Lung (tissue), 11 donors: ENCODE measurements at regions not wholly inside any gene's neighbourhood (a gene's known extent, or its start where the extent isn't known, plus 50 kb on each side); places are given as distances from the start of the nearest gene placed in this dataset.

Experiments used
- ATAC-seq: fragments of 200-7000 bp; cut with Tn5 transposase; one replicate; pipeline ENCODE4 v1.9.1; 2020; ENCODE audit warnings: moderate number of reproducible peaks; ENCODE audit not compliant: insufficient read depth, low FRiP score
- DNase-seq, 3 donors: peaks; one replicate each; pipeline ENCODE4 v3.0.0-alpha.2; 2013 to 2017
- H3K27ac ChIP-seq, 2 donors: one replicate each; pipeline ENCODE4 v1.5.1; 2013; ENCODE audit warnings: mild to moderate bottlenecking in 2 of 2, moderate library complexity in 2 of 2, control low read depth in 1 of 2, inconsistent platforms in 1 of 2, low read depth in 1 of 2, low read length in 1 of 2
- H3K27me3 ChIP-seq, 3 donors: one replicate each; pipeline ENCODE4 v1.5.1; 2013; ENCODE audit warnings: low read length in 2 of 3; ENCODE audit not compliant: control insufficient read depth in 3 of 3, insufficient read depth in 3 of 3
- H3K36me3 ChIP-seq, 4 donors: one replicate each; pipeline ENCODE4 v1.5.1; 2013; ENCODE audit warnings: low read length in 4 of 4, mild to moderate bottlenecking in 1 of 4, moderate library complexity in 1 of 4; ENCODE audit not compliant: control insufficient read depth in 4 of 4, insufficient read depth in 4 of 4
- H3K4me1 ChIP-seq, 5 donors: one replicate each; pipeline ENCODE4 v1.5.1; 2013; ENCODE audit warnings: low read length in 5 of 5, mild to moderate bottlenecking in 2 of 5, moderate library complexity in 1 of 5; ENCODE audit not compliant: control insufficient read depth in 5 of 5, insufficient read depth in 5 of 5
- H3K4me3 ChIP-seq: one replicate; pipeline ENCODE4 v1.5.1; 2013; ENCODE audit warnings: mild to moderate bottlenecking, control low read depth, moderate library complexity
- H3K9ac ChIP-seq, 2 donors: one replicate each; pipeline ENCODE4 v1.5.1; 2013; ENCODE audit warnings: low read length in 2 of 2, control low read depth in 1 of 2; ENCODE audit not compliant: insufficient read depth in 1 of 2
- H3K9me3 ChIP-seq, 4 donors: one replicate each; pipeline ENCODE4 v1.5.1; 2013; ENCODE audit warnings: low read length in 3 of 4, mild to moderate bottlenecking in 1 of 4, moderate library complexity in 1 of 4; ENCODE audit not compliant: control insufficient read depth in 4 of 4, insufficient read depth in 3 of 4
- WGBS, 2 donors: extraction: QIAGEN DNeasy Blood & Tissue Kit; methylation state at CpG; one replicate each; pipeline ENCODE4 v1.1.7; 2013; 5-methylcytosine and 5-hydroxymethylcytosine counted together
- TF ChIP-seq, protein P1 (sequence below): IDR thresholded peaks from 2 replicates; pipeline ENCODE4 v1.5.1; 2012; ENCODE audit warnings: mild to moderate bottlenecking; ENCODE audit errors: control extremely low read depth, extremely low read depth
- donor health status: control.
- donor health status: control.
- donor health status: Bipolar disorder and iron deficiency.
- donor health status: healthy.
- donor health status: DM: yes; HTN: yes; CAD: no.

DNA sequence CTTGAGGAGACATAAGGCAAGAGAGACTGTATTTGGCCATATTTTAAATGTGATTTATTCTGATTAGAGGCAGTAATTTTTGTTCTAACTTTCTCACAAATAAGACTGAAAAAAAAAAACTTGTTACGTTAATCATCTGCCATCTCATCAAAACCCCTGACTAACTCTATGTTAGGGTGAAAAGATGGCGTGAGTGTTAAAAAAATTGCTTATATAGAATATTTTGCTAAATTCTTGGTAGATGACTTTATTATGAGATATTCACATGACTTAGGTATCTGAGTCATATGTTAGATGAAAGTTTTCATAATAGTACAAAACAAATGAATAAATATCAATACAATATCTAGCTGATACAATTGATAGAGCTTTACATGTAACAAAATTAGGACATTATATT lies 1508.7 kb upstream of the TMEFF2 start:
- H3K4me3 ChIP-seq: no peak overlapping the region
- no peaks in the 10 kb centered on the region for H3K36me3 ChIP-seq
- DNase-seq (no peak), ATAC-seq (no peak)
- 70 to 92% methylated on average over 2 of the region's 2 CpGs for WGBS, 2 donors
- no peaks in the 10 kb centered on the region for H3K4me1 ChIP-seq
- no peak overlapping the region for H3K9ac ChIP-seq
- H3K27ac ChIP-seq: no peak overlapping the region
- no peaks in the 10 kb centered on the region for H3K9me3 ChIP-seq
- TF ChIP-seq, protein P1, sequence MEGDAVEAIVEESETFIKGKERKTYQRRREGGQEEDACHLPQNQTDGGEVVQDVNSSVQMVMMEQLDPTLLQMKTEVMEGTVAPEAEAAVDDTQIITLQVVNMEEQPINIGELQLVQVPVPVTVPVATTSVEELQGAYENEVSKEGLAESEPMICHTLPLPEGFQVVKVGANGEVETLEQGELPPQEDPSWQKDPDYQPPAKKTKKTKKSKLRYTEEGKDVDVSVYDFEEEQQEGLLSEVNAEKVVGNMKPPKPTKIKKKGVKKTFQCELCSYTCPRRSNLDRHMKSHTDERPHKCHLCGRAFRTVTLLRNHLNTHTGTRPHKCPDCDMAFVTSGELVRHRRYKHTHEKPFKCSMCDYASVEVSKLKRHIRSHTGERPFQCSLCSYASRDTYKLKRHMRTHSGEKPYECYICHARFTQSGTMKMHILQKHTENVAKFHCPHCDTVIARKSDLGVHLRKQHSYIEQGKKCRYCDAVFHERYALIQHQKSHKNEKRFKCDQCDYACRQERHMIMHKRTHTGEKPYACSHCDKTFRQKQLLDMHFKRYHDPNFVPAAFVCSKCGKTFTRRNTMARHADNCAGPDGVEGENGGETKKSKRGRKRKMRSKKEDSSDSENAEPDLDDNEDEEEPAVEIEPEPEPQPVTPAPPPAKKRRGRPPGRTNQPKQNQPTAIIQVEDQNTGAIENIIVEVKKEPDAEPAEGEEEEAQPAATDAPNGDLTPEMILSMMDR: no peak
- no peaks in the 10 kb centered on the region for H3K27me3 ChIP-seq

DNA sequence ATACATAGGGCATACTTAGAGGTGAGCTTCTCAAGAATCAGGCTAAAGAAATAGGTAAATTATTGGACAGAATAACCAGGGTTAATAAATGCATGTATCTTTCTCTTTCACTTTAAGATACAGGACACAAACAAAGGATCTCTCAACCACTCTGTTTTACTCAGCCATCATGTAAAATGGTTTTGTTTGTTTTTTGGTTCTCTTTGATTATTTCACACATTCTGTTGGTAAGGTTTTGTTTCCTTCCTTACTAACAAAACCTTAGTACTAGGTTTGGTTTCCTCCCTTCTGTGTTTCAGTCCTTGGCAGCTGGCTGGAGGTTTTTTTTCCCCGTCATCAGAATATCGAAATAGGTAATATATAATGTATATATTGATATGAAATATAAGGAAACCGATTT lies 1506.8 kb upstream of the TMEFF2 start:
- H3K27ac ChIP-seq: no peak overlapping the region
- no peak overlapping the region for H3K9ac ChIP-seq
- TF ChIP-seq, protein P1: no peak
- H3K9me3 ChIP-seq: no peaks in the 10 kb centered on the region
- DNase-seq (no peak), ATAC-seq (no peak)
- no peaks in the 10 kb centered on the region for H3K27me3 ChIP-seq
- H3K4me3 ChIP-seq: no peak overlapping the region
- WGBS, 2 donors: 77 to 88% methylated on average over 3 of the region's 3 CpGs
- no peaks in the 10 kb centered on the region for H3K4me1 ChIP-seq
- no peaks in the 10 kb centered on the region for H3K36me3 ChIP-seq

DNA sequence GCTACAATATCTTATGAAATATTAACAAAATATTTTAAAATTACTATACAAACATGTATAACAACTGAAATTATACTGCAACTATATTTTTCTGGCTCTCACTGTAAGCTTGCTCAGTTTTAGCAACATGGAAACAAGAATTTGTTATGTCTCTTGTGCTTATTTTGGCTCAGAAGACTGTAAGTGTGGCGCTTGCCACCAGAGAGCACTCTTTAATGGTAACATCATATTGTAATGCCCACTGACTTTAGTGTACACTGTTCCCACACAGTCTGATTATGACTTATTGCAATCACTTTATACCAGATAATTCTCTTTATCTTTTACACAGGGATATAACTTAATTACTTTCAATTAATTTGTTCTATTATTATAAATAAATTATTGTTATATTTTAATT lies 1500.6 kb upstream of the TMEFF2 start:
- no peaks in the 10 kb centered on the region for H3K27me3 ChIP-seq
- no peaks in the 10 kb centered on the region for H3K36me3 ChIP-seq
- TF ChIP-seq, protein P1: no peak
- H3K9ac ChIP-seq: no peak overlapping the region
- DNase-seq: peak in 2 of 3 donors; percentile 13
- no peak overlapping the region for H3K4me3 ChIP-seq
- 46 to 64% methylated on average over 1 of the region's 1 CpG for WGBS, 2 donors
- ATAC-seq: no peak
- no peak overlapping the region for H3K27ac ChIP-seq
- no peaks in the 10 kb centered on the region for H3K9me3 ChIP-seq
- H3K4me1 ChIP-seq: no peaks in the 10 kb centered on the region

DNA sequence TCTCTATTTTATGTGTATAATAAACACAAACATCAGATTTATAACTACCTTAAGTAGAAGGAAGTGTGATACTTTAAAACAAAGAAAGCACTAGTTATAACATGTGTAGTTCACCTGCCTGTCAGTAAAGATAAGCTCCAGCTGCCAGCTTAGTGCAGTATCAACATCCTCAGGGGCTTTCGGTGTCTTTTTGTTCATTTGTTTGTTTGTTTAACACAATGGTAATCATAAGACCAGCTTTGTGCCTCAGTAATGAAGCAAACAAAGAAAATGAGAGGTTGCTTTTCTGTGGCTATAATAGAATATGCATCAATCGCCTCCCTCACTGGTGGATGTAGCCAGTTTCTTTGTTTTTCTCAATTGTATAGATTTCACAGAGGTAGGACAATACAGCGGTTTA lies 1499.0 kb upstream of the TMEFF2 start:
- no peaks in the 10 kb centered on the region for H3K9me3 ChIP-seq
- no peak overlapping the region for H3K4me3 ChIP-seq
- DNase-seq: no peak
- 65 to 72% methylated on average over 3 of the region's 3 CpGs for WGBS, 2 donors
- no peak overlapping the region for H3K9ac ChIP-seq
- H3K4me1 ChIP-seq: no peaks in the 10 kb centered on the region
- no peaks in the 10 kb centered on the region for H3K36me3 ChIP-seq
- ATAC-seq: no peak
- H3K27ac ChIP-seq: no peak overlapping the region
- H3K27me3 ChIP-seq: no peaks in the 10 kb centered on the region
- TF ChIP-seq, protein P1: no peak
